Right atrium auricular region (tissue), 2 donors: ENCODE measurements at regions not wholly inside any gene's neighbourhood (a gene's known extent, or its start where the extent isn't known, plus 50 kb on each side); places are given as distances from the start of the nearest gene placed in this dataset.

Experiments
- DNase-seq: peaks from one replicate; pipeline ENCODE4 v3.0.0-alpha.2; 2019; ENCODE audit warnings: low spot score
- H3K27ac ChIP-seq, 2 donors: fragments of 200-600 bp; sonication (generic); 1 replicate in 1 of 2; 2 replicates in 1 of 2; pipeline ENCODE4 v1.5.1; 2016 to 2019
- H3K27me3 ChIP-seq, 2 donors: fragments of 200-600 bp; sonication (generic); one replicate each; pipeline versions ENCODE4 v1.5.1 to v1.6.0; 2017 to 2019
- H3K36me3 ChIP-seq: fragments of 200-600 bp; sonication (generic); one replicate; pipeline ENCODE4 v1.5.1; 2016
- H3K4me1 ChIP-seq, 2 donors: fragments of 200-600 bp; sonication (generic); one replicate each; pipeline versions ENCODE4 v1.5.1 to v1.6.0; 2017 to 2019
- H3K4me3 ChIP-seq, 2 donors: fragments of 200-600 bp; sonication (generic); 1 replicate in 1 of 2; 2 replicates in 1 of 2; pipeline ENCODE4 v1.5.1; 2017 to 2019; ENCODE audit warnings: mild to moderate bottlenecking in 1 of 2, moderate library complexity in 1 of 2
- H3K9me3 ChIP-seq, 2 donors: fragments of 200-600 bp; sonication (generic); one replicate each; pipeline ENCODE4 v1.5.1; 2019
- CTCF ChIP-seq, 2 donors: fragments of 200-600 bp; sonication (generic); IDR thresholded peaks; one replicate each; pipeline ENCODE4 v1.5.1; 2019; ENCODE audit warnings: antibody characterized with exemption in 2 of 2

DNA sequence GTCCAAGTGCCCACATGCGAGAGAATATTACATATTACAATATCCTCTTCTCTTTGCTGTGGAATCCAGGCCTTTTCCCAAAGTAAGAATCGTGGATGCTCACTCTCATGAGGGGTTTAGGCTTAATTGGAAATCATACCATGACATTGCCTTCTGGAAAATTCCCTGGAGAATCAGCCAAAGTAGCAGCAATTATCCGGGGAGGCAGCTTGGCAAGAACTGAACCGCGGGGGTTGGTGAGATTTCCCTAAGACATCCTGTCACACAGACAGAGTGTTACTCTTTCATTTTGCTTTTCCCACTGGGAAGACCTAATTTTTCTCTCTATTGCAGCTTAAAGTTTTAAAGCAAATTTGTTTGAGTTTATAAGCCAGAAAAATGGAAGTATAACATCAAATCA, 463.6 kb upstream of the DPP6 start:
- no peak overlapping the region for H3K27ac ChIP-seq
- H3K27me3 ChIP-seq: no peaks in the 10 kb centered on the region
- TF ChIP-seq CTCF (IDR thresholded peaks at IDR 0.05): no peak
- H3K36me3 ChIP-seq: no peaks in the 10 kb centered on the region
- no peak for DNase-seq
- no peaks in the 10 kb centered on the region for H3K4me1 ChIP-seq
- H3K9me3 ChIP-seq: no peaks in the 10 kb centered on the region
- H3K4me3 ChIP-seq: no peak overlapping the region

GRCh38 chr7:153590136-153590535, 462.1 kb upstream of the DPP6 start:
- H3K4me1 ChIP-seq: no peaks in the 10 kb centered on the region
- no peak overlapping the region for H3K27ac ChIP-seq
- H3K27me3 ChIP-seq: no peaks in the 10 kb centered on the region
- no peak for DNase-seq
- no peaks in the 10 kb centered on the region for H3K36me3 ChIP-seq
- H3K4me3 ChIP-seq: no peak overlapping the region
- TF ChIP-seq CTCF (IDR thresholded peaks at IDR 0.05): no peak
- no peaks in the 10 kb centered on the region for H3K9me3 ChIP-seq

DNA sequence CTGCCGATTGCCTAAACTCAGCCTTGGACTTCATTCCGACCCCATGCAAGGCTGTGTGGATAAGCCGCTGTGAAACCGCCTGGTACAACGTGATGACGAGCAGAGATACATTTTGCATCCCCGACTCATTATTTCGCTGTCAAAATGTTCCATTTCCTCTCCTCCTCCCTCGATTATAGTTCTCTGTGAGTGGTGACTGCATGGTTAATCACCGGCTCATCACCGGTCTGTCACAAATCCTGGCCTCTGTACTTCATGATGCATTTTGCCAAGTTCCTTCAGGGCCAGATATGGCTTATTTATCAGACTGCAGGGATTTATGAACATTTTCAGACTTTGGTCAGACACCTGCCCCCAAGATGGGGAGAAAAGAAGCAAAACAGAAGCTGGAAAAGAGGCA, 461.6 kb upstream of the DPP6 start:
- Histone ChIP-seq H3K9me3 (no peaks in the 10 kb centered on the region), H3K36me3 (no peaks in the 10 kb centered on the region), H3K27ac (no peak overlapping the region), H3K4me1 (no peaks in the 10 kb centered on the region), H3K4me3 (no peak overlapping the region), H3K27me3 (no peaks in the 10 kb centered on the region)
- no peak for DNase-seq
- no peak for TF ChIP-seq CTCF (IDR thresholded peaks at IDR 0.05)

DNA sequence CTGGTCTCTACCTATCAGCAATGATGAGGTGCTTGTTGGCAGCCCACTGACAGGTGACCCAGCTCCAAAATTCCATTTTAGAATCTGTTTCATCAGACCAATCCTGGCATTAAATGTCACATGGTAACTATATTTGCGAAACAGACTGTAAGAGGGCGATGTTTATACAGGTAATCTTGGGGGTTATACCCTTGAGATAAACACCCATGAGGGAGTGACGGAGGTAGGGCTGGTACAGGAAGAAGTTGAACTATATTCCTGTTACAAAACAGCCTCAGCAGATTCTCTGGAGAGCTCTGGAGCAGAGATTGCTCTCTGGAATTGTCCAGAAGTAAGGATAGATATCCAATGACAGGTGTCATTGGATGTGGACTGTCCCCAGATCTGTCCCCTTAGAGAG, 444.8 kb upstream of the DPP6 start:
- H3K27me3 ChIP-seq: no peaks in the 10 kb centered on the region
- no peak for TF ChIP-seq CTCF (IDR thresholded peaks at IDR 0.05)
- no peak for DNase-seq
- H3K36me3 ChIP-seq: no peaks in the 10 kb centered on the region
- H3K4me3 ChIP-seq: no peak overlapping the region
- no peak overlapping the region for H3K27ac ChIP-seq
- H3K4me1 ChIP-seq: no peaks in the 10 kb centered on the region
- H3K9me3 ChIP-seq: peaks cover 0 to 7% of the 10 kb centered on the region in 2 donors

DNA sequence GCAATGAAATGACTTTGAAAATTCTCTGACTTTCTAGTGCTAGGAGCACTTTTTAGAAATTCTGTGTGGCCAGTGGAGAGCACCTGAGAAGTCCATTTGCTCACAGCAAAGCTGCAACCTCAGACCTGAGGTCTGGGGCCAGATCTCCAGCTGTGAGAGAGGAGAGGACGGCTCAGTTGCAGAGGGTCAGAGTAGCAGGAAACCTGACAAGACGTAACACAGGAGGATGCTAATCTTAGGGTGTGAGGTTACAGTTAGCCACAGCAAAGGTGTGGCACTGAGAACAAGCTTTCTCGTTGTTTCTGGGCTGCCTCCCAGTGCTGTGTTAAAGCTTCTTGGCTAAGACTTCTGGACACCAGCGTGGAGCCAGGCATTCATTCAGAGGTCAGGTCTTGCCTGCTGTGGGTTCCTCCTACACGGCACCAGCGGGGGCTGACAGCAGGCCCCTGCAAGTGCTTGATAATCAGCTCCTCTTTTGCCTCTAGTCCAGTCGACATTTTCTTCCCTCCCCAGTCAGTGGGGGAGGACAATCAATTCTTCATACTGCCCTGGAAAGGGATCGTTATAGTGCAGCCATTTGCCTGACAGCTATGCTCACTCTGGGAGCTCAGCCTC, 435.4 kb upstream of the DPP6 start:
- no peak for DNase-seq
- no peak for TF ChIP-seq CTCF (IDR thresholded peaks at IDR 0.05)
- Histone ChIP-seq H3K4me3 (no peak overlapping the region), H3K27ac (no peak overlapping the region), H3K4me1 (no peaks in the 10 kb centered on the region), H3K27me3 (no peaks in the 10 kb centered on the region), H3K9me3 (no peaks in the 10 kb centered on the region), H3K36me3 (no peaks in the 10 kb centered on the region)

GRCh38 chr7:153627323-153627722, 424.9 kb upstream of the DPP6 start:
- Histone ChIP-seq H3K27me3 (no peaks in the 10 kb centered on the region), H3K36me3 (no peaks in the 10 kb centered on the region), H3K27ac (no peak overlapping the region), H3K4me3 (no peak overlapping the region), H3K4me1 (no peaks in the 10 kb centered on the region), H3K9me3 (no peaks in the 10 kb centered on the region)
- no peak for TF ChIP-seq CTCF (IDR thresholded peaks at IDR 0.05)
- no peak for DNase-seq
